Gastrocnemius medialis (tissue), 4 donors: ENCODE measurements at regions not wholly inside any gene's neighbourhood (a gene's known extent, or its start where the extent isn't known, plus 50 kb on each side); places are given as distances from the start of the nearest gene placed in this dataset.

Source experiments
- ATAC-seq, 2 donors: fragments of 150-250 bp; one replicate each; pipeline ENCODE4 v1.9.1; 2016
- DNase-seq, 2 donors: peaks; one replicate each; pipeline ENCODE4 v3.0.0-alpha.2; 2019
- H3K27ac ChIP-seq, 4 donors: fragments of 200-600 bp; sonication (generic); 1 replicate in 1 of 4; 2 replicates in 3 of 4; pipeline ENCODE4 v1.5.1; 2016 to 2018; ENCODE audit warnings: mild to moderate bottlenecking in 2 of 4, moderate library complexity in 1 of 4
- H3K27me3 ChIP-seq, 3 donors: fragments of 200-600 bp; sonication (generic) in 2 of 3; 1 replicate in 1 of 3; 2 replicates in 2 of 3; pipeline versions ENCODE4 v1.5.1 to v1.6.0; 2016 to 2019; ENCODE audit warnings: mild to moderate bottlenecking in 1 of 3, moderate library complexity in 1 of 3
- H3K36me3 ChIP-seq, 2 donors: fragments of 200-600 bp; sonication (generic) in 1 of 2; one replicate each; pipeline ENCODE4 v1.5.1; 2017 to 2018
- H3K4me1 ChIP-seq, 2 donors: fragments of 200-600 bp; sonication (generic) in 1 of 2; one replicate each; pipeline ENCODE4 v1.5.1; 2016 to 2017; ENCODE audit warnings: mild to moderate bottlenecking in 2 of 2
- H3K4me3 ChIP-seq, 4 donors: fragments of 200-600 bp; sonication (generic) in 3 of 4; 1 replicate in 1 of 4; 2 replicates in 3 of 4; pipeline ENCODE4 v1.5.1; 2016 to 2019; ENCODE audit warnings: mild to moderate bottlenecking in 2 of 4
- H3K9me3 ChIP-seq, 3 donors: fragments of 200-600 bp; sonication (generic) in 2 of 3; 1 replicate in 1 of 3; 2 replicates in 2 of 3; pipeline ENCODE4 v1.5.1; 2016 to 2019
- CTCF ChIP-seq, 5 experiments: fragments of 450-650 bp in 3 of 5; fragments of 200-600 bp in 2 of 5; sonication (generic) in 2 of 5; IDR thresholded peaks in 4 of 5; conservative IDR thresholded peaks in 1 of 5; 1 replicate in 4 of 5; 2 replicates in 1 of 5; pipeline ENCODE4 v1.5.1; 2016 to 2019; ENCODE audit warnings: antibody characterized with exemption in 5 of 5, mild to moderate bottlenecking in 3 of 5, moderate library complexity in 3 of 5
- POLR2A ChIP-seq, 2 donors: fragments of 450-650 bp; IDR thresholded peaks; one replicate each; pipeline ENCODE4 v1.6.1; 2017; ENCODE audit warnings: antibody characterized with exemption in 2 of 2, mild to moderate bottlenecking in 2 of 2, moderate library complexity in 2 of 2
- in situ Hi-C, 4 donors: fragments of 200-750 bp; cut with MboI; loops; one replicate each; pipeline versions ENCODE4 v1.15.0 to v1.8.0; 2017; ENCODE audit warnings: low sequenced_read_pairs in 4 of 4
- intact Hi-C: fragments of 100-400 bp; cut with DNase I; formaldehyde crosslinking; loops from one replicate; pipeline ENCODE4 v1.15.1; 2023; ENCODE audit warnings: low total_unique reads

- in situ Hi-C loops (no loop called here), intact Hi-C loops (no loop called here)
- H3K4me1 ChIP-seq = no peaks in the 10 kb centered on the region
- TF ChIP-seq POLR2A (IDR thresholded peaks at IDR 0.05) (no peak), CTCF (IDR thresholded peaks at IDR 0.05 in 4 of 5, conservative IDR thresholded peaks at IDR 0.05 in 1 of 5) (no peak)
- no peak for DNase-seq
- H3K27ac ChIP-seq = no peak overlapping the region
- no peak overlapping the region for H3K4me3 ChIP-seq
- H3K36me3 ChIP-seq = no peaks in the 10 kb centered on the region
- H3K9me3 ChIP-seq = no peaks in the 10 kb centered on the region
- H3K27me3 ChIP-seq = no peaks in the 10 kb centered on the region
- ATAC-seq = no peak
Observed at GRCh38 chr10:58014436-58014835, 253.3 kb downstream of the IPMK start.

GRCh38 chr10:58013406-58013805 lies 254.3 kb downstream of the IPMK start:
- in situ Hi-C loops (no loop called here), intact Hi-C loops (no loop called here)
- no peaks in the 10 kb centered on the region for H3K27me3 ChIP-seq
- no peak for ATAC-seq
- H3K27ac ChIP-seq = no peak overlapping the region
- H3K9me3 ChIP-seq = no peaks in the 10 kb centered on the region
- DNase-seq = no peak
- TF ChIP-seq CTCF (IDR thresholded peaks at IDR 0.05 in 4 of 5, conservative IDR thresholded peaks at IDR 0.05 in 1 of 5) = no peak
- TF ChIP-seq POLR2A (IDR thresholded peaks at IDR 0.05) = no peak
- no peaks in the 10 kb centered on the region for H3K4me1 ChIP-seq
- H3K4me3 ChIP-seq = no peak overlapping the region
- no peaks in the 10 kb centered on the region for H3K36me3 ChIP-seq

- in situ Hi-C loops = no loop called here
- no peaks in the 10 kb centered on the region for H3K36me3 ChIP-seq
Observed at GRCh38 chr10:58010073-58010702, 257.5 kb downstream of the IPMK start.

DNA sequence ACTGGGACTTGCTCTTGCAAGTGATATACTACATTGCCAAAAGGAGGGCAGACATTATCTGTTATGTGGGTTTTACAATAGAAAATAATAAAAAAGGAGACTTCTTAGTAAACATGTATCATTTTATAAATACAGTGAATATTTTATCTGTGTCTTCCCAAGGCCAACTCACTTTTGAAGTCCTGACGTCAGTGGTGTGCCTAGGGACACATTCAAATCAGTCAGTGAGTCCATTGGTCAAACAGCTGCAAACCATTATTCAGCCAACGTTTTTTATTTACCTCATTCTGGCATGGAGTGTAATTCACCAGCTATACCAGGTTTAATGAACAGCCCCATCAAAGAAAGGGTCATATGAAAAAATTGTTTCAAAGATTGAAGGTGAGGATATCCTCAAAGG lies 263.7 kb downstream of the IPMK start:
- in situ Hi-C loops (no loop called here), intact Hi-C loops (no loop called here)
- Histone ChIP-seq H3K27me3 (no peaks in the 10 kb centered on the region), H3K4me1 (no peaks in the 10 kb centered on the region), H3K9me3 (no peaks in the 10 kb centered on the region), H3K27ac (no peak overlapping the region), H3K4me3 (no peak overlapping the region), H3K36me3 (no peaks in the 10 kb centered on the region)
- no peak for DNase-seq
- TF ChIP-seq CTCF (IDR thresholded peaks at IDR 0.05 in 4 of 5, conservative IDR thresholded peaks at IDR 0.05 in 1 of 5) (no peak), POLR2A (IDR thresholded peaks at IDR 0.05) (no peak)
- ATAC-seq = no peak

More at GRCh38 chr10:58010073-58010702, 257.5 kb downstream of the IPMK start:
- Histone ChIP-seq H3K4me3 (no peak overlapping the region), H3K4me1 (no peaks in the 10 kb centered on the region), H3K27me3 (no peaks in the 10 kb centered on the region), H3K9me3 (no peaks in the 10 kb centered on the region), H3K27ac (no peak overlapping the region)
- no peak for TF ChIP-seq POLR2A (IDR thresholded peaks at IDR 0.05)
- TF ChIP-seq CTCF (IDR thresholded peaks at IDR 0.05 in 4 of 5, conservative IDR thresholded peaks at IDR 0.05 in 1 of 5) = no peak
- no peak for DNase-seq
- ATAC-seq = no peak
- intact Hi-C loops = no loop called here

DNA sequence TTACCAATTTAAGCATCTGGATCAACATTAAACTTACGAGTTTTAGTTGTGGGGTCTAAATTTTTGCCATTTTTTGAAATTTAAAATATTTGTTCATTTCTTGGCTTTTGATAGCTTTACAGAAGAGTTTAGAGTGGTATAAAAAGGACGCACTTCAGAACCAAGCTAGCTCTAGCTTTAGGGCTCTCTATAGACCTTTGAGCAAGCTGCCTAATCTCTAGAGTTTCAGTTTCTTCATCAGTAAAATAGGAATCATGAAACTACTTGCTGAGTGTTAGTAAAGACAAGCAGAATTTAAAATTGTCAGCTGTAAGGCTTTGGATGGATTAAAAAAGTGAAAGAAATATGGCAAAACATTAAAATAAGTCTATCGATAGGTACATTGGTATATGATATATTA lies 266.5 kb downstream of the IPMK start:
- no peaks in the 10 kb centered on the region for H3K9me3 ChIP-seq
- TF ChIP-seq CTCF (IDR thresholded peaks at IDR 0.05 in 4 of 5, conservative IDR thresholded peaks at IDR 0.05 in 1 of 5) (no peak), POLR2A (IDR thresholded peaks at IDR 0.05) (no peak)
- no peaks in the 10 kb centered on the region for H3K27me3 ChIP-seq
- H3K4me3 ChIP-seq = no peak overlapping the region
- H3K27ac ChIP-seq = no peak overlapping the region
- no peaks in the 10 kb centered on the region for H3K4me1 ChIP-seq
- ATAC-seq (no peak), DNase-seq (no peak)
- intact Hi-C loops (no loop called here), in situ Hi-C loops (no loop called here)
- H3K36me3 ChIP-seq = no peaks in the 10 kb centered on the region
